Endothelial cell of umbilical vein (primary cell): ENCODE measurements at regions not wholly inside any gene's neighbourhood (a gene's known extent, or its start where the extent isn't known, plus 50 kb on each side); places are given as distances from the start of the nearest gene placed in this dataset.

Experiments used
- BruUV-seq: library from RNA; stranded (reverse); fragments of 400-500 nt; replicated peaks from 2 replicates; lab custom pipeline; 2021; lab: Mats Ljungman, UMichigan
- CTCF ChIA-PET: fragments of 300-600, 350-600 bp; sonication (Branson Sonifier 250); formaldehyde crosslinking; loops from one replicate; lab custom pipeline; 2021; ENCODE audit warnings: antibody characterized with exemption, inconsistent platforms; lab: Charles Lee
- POLR2A ChIA-PET: fragments of 300-600, 350-600 bp; sonication (Branson Sonifier 250); formaldehyde crosslinking; loops from one replicate; lab custom pipeline; 2021; ENCODE audit warnings: antibody characterized with exemption, inconsistent platforms; lab: Charles Lee
- DNase-seq: peaks from one replicate; pipeline ENCODE4 v3.0.0-alpha.2; 2011; ENCODE audit warnings: low read depth, low spot score
- FAIRE-seq: peaks from 2 replicates; lab custom pipeline; 2011; peaks lifted over from hg19 to GRCh38; lab: Jason Lieb, UNC
- H2AFZ ChIP-seq: 2 replicates; pipeline ENCODE4 v1.6.0; 2012; ENCODE audit warnings: low read depth, low read length, control low read depth, inconsistent platforms
- H3K27ac ChIP-seq: 2 replicates; pipeline ENCODE4 v1.5.1; 2011; ENCODE audit warnings: low read depth, mild to moderate bottlenecking, control low read depth, low read length, moderate library complexity; ENCODE audit not compliant: insufficient read depth
- H3K27me3 ChIP-seq, 2 experiments: 2 replicates each; pipeline versions ENCODE4 v1.6.0 to v1.6.1; 2011; ENCODE audit warnings: low read length in 2 of 2, mixed read lengths in 1 of 2; ENCODE audit not compliant: control insufficient read depth in 2 of 2, insufficient read depth in 2 of 2
- H3K36me3 ChIP-seq, 2 experiments: 2 replicates in 1 of 2; 3 replicates in 1 of 2; pipeline ENCODE4 v1.5.1; 2011; ENCODE audit warnings: low read length in 2 of 2, mild to moderate bottlenecking in 1 of 2, moderate library complexity in 1 of 2; ENCODE audit not compliant: control insufficient read depth in 2 of 2, insufficient read depth in 2 of 2; ENCODE audit errors: extremely low read depth in 1 of 2
- H3K4me1 ChIP-seq: 3 replicates; pipeline ENCODE4 v1.5.1; 2011; ENCODE audit warnings: mild to moderate bottlenecking, low read length; ENCODE audit not compliant: control insufficient read depth, insufficient read depth; ENCODE audit errors: extremely low read depth
- H3K4me2 ChIP-seq: 2 replicates; pipeline ENCODE4 v1.6.1; 2011; ENCODE audit warnings: low read length, control low read depth, mixed read lengths; ENCODE audit not compliant: insufficient read depth
- H3K4me3 ChIP-seq, 3 experiments: fragments of 200-600 bp in 1 of 3; sonication (generic), shearing (Covaris generic) in 1 of 3; replicated peaks in 1 of 3; 2 replicates each; pipeline ENCODE4 v1.5.1; 2011 to 2016; ENCODE audit warnings: control low read depth in 3 of 3, low read length in 3 of 3, mild to moderate bottlenecking in 2 of 3, inconsistent platforms in 1 of 3, low read depth in 1 of 3, moderate library complexity in 1 of 3; ENCODE audit not compliant: insufficient read depth in 1 of 3
- H3K79me2 ChIP-seq: 2 replicates; pipeline ENCODE4 v1.6.0; 2012; ENCODE audit warnings: low read length, inconsistent platforms; ENCODE audit not compliant: control insufficient read depth, insufficient read depth
- H3K9ac ChIP-seq: replicated peaks from 2 replicates; pipeline ENCODE3; 2011; ENCODE audit warnings: low read length, control low read depth; ENCODE audit not compliant: insufficient read depth; ENCODE audit errors: extremely low read depth
- H3K9me1 ChIP-seq: replicated peaks from 3 replicates; pipeline ENCODE4 v1.6.0; 2011; ENCODE audit warnings: mild to moderate bottlenecking, low read length; ENCODE audit not compliant: control insufficient read depth, insufficient read depth; ENCODE audit errors: extremely low read depth
- H3K9me3 ChIP-seq: replicated peaks from 2 replicates; pipeline ENCODE4 v1.5.1; 2012; ENCODE audit warnings: low read length, inconsistent platforms; ENCODE audit not compliant: control insufficient read depth, insufficient read depth
- H4K20me1 ChIP-seq: replicated peaks from 2 replicates; pipeline ENCODE3; 2011; ENCODE audit warnings: mild to moderate bottlenecking, low read length; ENCODE audit not compliant: control insufficient read depth, insufficient read depth; ENCODE audit errors: extremely low read depth
- EZH2 ChIP-seq: IDR thresholded peaks from 2 replicates; pipeline ENCODE4 v1.6.1; 2012; ENCODE audit warnings: borderline replicate concordance, low read depth, mild to moderate bottlenecking, moderate library complexity, low read length, inconsistent platforms; ENCODE audit not compliant: severe bottlenecking
- FOS ChIP-seq: IDR thresholded peaks from 2 replicates; pipeline ENCODE4 v1.6.1; 2011; ENCODE audit warnings: mild to moderate bottlenecking, low read length, moderate library complexity, borderline replicate concordance; ENCODE audit not compliant: insufficient read depth
- GATA2 ChIP-seq: IDR thresholded peaks from 2 replicates; pipeline ENCODE4 v1.7.0; 2011; ENCODE audit warnings: low read depth, mild to moderate bottlenecking, moderate library complexity, mixed read lengths, low read length; ENCODE audit not compliant: insufficient read length, insufficient read depth
- JUN ChIP-seq: IDR thresholded peaks from 2 replicates; pipeline ENCODE4 v1.6.1; 2011; ENCODE audit warnings: borderline replicate concordance, low read depth; ENCODE audit not compliant: insufficient read length, insufficient read depth
- MAX ChIP-seq: IDR thresholded peaks from 2 replicates; pipeline ENCODE4 v1.6.1; 2011; ENCODE audit not compliant: insufficient read depth, insufficient read length
- MYC ChIP-seq: IDR thresholded peaks from one replicate; pipeline ENCODE4 v1.6.1; 2011; ENCODE audit warnings: mild to moderate bottlenecking, low read depth, low read length
- POLR2A ChIP-seq: IDR thresholded peaks from 2 replicates; pipeline ENCODE4 v1.6.1; 2012; ENCODE audit warnings: low read depth, mild to moderate bottlenecking, control low read depth, low read length
- POLR2AphosphoS5 ChIP-seq: IDR thresholded peaks from 2 replicates; pipeline ENCODE4 v1.6.1; 2012; ENCODE audit warnings: low read depth, mild to moderate bottlenecking, control low read depth, low read length, moderate library complexity; ENCODE audit not compliant: insufficient read depth
- dilution Hi-C: fragments of 300-500 bp; cut with MboI; formaldehyde crosslinking; loops from one replicate; pipeline ENCODE4 v1.15.0; 2019; ENCODE audit warnings: low sequenced_read_pairs; ENCODE audit not compliant: extremely low pct_ligation_motif_present
- intact Hi-C: fragments of 100-400 bp; cut with micrococcal nuclease; formaldehyde crosslinking; loops from one replicate; pipeline ENCODE4 v1.10.0; 2022
- TF ChIP-seq, protein P1 (sequence below), 2 donors: IDR thresholded peaks; 1 replicate in 1 of 2; 2 replicates in 1 of 2; pipeline ENCODE4 v1.5.1; 2011; ENCODE audit warnings: low read length in 2 of 2, mild to moderate bottlenecking in 2 of 2, moderate library complexity in 2 of 2, control low read depth in 1 of 2, inconsistent platforms in 1 of 2, low read depth in 1 of 2; ENCODE audit not compliant: insufficient read depth in 1 of 2; ENCODE audit errors: extremely low read depth in 1 of 2

DNA sequence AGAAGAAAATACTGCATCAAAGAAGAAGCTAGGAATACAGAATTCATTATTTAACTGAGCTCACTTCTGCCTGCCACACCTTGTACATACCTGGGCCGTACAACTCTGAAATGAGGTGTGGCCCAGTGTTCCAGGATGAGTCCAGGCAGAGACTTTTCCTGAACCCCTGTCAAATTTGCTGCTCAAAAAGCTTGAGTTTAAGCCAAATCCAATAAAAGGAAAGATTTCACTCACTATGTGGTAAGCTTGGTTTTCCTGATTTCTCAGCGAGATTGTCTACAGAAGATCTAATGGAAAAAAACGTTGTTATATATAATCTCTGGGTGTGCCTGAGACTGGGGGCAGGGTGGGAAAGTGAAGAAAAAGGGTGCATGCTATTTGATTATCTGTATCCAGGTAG lies 72.1 kb upstream of the EGFR start:
- no peaks in the 10 kb centered on the region for H3K36me3 ChIP-seq
- no peak overlapping the region for H3K4me3 ChIP-seq
- no peaks in the 10 kb centered on the region for H3K9me1 ChIP-seq
- dilution Hi-C loops = no loop called here
- no peak overlapping the region for H3K27ac ChIP-seq
- peaks cover 1 to 2% of the 10 kb centered on the region in 2 experiments for H3K27me3 ChIP-seq
- intact Hi-C loops = no loop called here
- no peak overlapping the region for H2AFZ ChIP-seq
- H3K9me3 ChIP-seq = no peaks in the 10 kb centered on the region
- H3K9ac ChIP-seq = no peak overlapping the region
- no peaks in the 10 kb centered on the region for H4K20me1 ChIP-seq
- FAIRE-seq (no peak), DNase-seq (no peak)
- BruUV-seq = no TSS peak
- ChIA-PET CTCF (interaction anchor here (0.9 kb wide), 2 partner anchors 158 to 173 kb away, joined by 3 read pairs; no protein-coding TSS in a partner anchor), POLR2A (no interaction called here)
- TF ChIP-seq POLR2A (no peak), JUN (no peak), FOS (no peak), POLR2AphosphoS5 (no peak), GATA2 (no peak), EZH2 (no peak), MYC (no peak), MAX (no peak)
- TF ChIP-seq, protein P1, sequence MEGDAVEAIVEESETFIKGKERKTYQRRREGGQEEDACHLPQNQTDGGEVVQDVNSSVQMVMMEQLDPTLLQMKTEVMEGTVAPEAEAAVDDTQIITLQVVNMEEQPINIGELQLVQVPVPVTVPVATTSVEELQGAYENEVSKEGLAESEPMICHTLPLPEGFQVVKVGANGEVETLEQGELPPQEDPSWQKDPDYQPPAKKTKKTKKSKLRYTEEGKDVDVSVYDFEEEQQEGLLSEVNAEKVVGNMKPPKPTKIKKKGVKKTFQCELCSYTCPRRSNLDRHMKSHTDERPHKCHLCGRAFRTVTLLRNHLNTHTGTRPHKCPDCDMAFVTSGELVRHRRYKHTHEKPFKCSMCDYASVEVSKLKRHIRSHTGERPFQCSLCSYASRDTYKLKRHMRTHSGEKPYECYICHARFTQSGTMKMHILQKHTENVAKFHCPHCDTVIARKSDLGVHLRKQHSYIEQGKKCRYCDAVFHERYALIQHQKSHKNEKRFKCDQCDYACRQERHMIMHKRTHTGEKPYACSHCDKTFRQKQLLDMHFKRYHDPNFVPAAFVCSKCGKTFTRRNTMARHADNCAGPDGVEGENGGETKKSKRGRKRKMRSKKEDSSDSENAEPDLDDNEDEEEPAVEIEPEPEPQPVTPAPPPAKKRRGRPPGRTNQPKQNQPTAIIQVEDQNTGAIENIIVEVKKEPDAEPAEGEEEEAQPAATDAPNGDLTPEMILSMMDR (IDR thresholded peaks at IDR 0.05; ENCODE audit: extremely low read depth in 1 of 2, insufficient read depth in 1 of 2, low read depth in 1 of 2, low read length in 2 of 2) = no peak
- H3K79me2 ChIP-seq = no peaks in the 10 kb centered on the region
- H3K4me2 ChIP-seq = no peak overlapping the region
- H3K4me1 ChIP-seq = no peaks in the 10 kb centered on the region
